GM19238 (cell line): ENCODE measurements at regions not wholly inside any gene's neighbourhood (a gene's known extent, or its start where the extent isn't known, plus 50 kb on each side); places are given as distances from the start of the nearest gene placed in this dataset.
"Not testable (repeated sequence)": the region's sequence is repeated elsewhere in the genome, so short reads cannot be mapped to it uniquely, and the experiment has no call there.

Source experiments
- DNase-seq: peaks from one replicate; pipeline ENCODE4 v3.0.0; 2011; ENCODE audit warnings: low spot score; ENCODE audit not compliant: insufficient read length

- DNase-seq = no peak
Observed at GRCh38 chr4:106527316-106527715, 158.7 kb upstream of the GIMD1 start.

GRCh38 chr4:106525425-106525824, 156.8 kb upstream of the GIMD1 start:
- not testable (repeated sequence) for DNase-seq

GRCh38 chr4:106524772-106525171, 156.2 kb upstream of the GIMD1 start:
- not testable (repeated sequence) for DNase-seq

- no peak for DNase-seq
Observed at GRCh38 chr4:106522839-106523238, 154.3 kb upstream of the GIMD1 start.

- no peak for DNase-seq
Observed at GRCh38 chr4:106512706-106513105, 144.1 kb upstream of the GIMD1 start.

- DNase-seq = no peak
Observed at GRCh38 chr4:106507440-106507839, 138.9 kb upstream of the GIMD1 start.

GRCh38 chr4:106503116-106504050, 134.8 kb upstream of the GIMD1 start:
- DNase-seq = no peak

- peak; percentile 5 for DNase-seq
Observed at GRCh38 chr4:106502106-106502699, 133.6 kb upstream of the GIMD1 start.

- DNase-seq = no peak
Observed at GRCh38 chr4:106497271-106497670, 128.7 kb upstream of the GIMD1 start.

- DNase-seq = no peak
Observed at GRCh38 chr4:106496061-106496460, 127.5 kb upstream of the GIMD1 start.

GRCh38 chr4:106495476-106495875, 126.9 kb upstream of the GIMD1 start:
- DNase-seq = no peak

GRCh38 chr4:106494066-106494465, 125.5 kb upstream of the GIMD1 start:
- DNase-seq = no peak

- DNase-seq = no peak
Observed at GRCh38 chr4:106493086-106493485, 124.5 kb upstream of the GIMD1 start.

GRCh38 chr4:106486533-106486932, 118.0 kb upstream of the GIMD1 start:
- DNase-seq = no peak

GRCh38 chr4:106481801-106482200, 113.2 kb upstream of the GIMD1 start:
- no peak for DNase-seq

GRCh38 chr4:106478152-106478551, 109.6 kb upstream of the GIMD1 start:
- no peak for DNase-seq

- DNase-seq = no peak
Observed at GRCh38 chr4:106476741-106477140, 108.2 kb upstream of the GIMD1 start.

- DNase-seq = no peak
Observed at GRCh38 chr4:106473515-106473914, 104.9 kb upstream of the GIMD1 start.

- no peak for DNase-seq
Observed at GRCh38 chr4:106471151-106471550, 102.6 kb upstream of the GIMD1 start.

- no peak for DNase-seq
Observed at GRCh38 chr4:106463622-106464021, 95.0 kb upstream of the GIMD1 start.

- no peak for DNase-seq
Observed at GRCh38 chr4:106454581-106454980, 86.0 kb upstream of the GIMD1 start.

- no peak for DNase-seq
Observed at GRCh38 chr4:106454021-106454420, 85.4 kb upstream of the GIMD1 start.

GRCh38 chr4:106451091-106451490, 82.5 kb upstream of the GIMD1 start:
- no peak for DNase-seq
